ENCODE measurements at regions not wholly inside any gene's neighbourhood (a gene's known extent, or its start where the extent isn't known, plus 50 kb on each side); places are given as distances from the start of the nearest gene placed in this dataset.
"Not testable (repeated sequence)": the region's sequence is repeated elsewhere in the genome, so short reads cannot be mapped to it uniquely, and the experiment has no call there.

DNA sequence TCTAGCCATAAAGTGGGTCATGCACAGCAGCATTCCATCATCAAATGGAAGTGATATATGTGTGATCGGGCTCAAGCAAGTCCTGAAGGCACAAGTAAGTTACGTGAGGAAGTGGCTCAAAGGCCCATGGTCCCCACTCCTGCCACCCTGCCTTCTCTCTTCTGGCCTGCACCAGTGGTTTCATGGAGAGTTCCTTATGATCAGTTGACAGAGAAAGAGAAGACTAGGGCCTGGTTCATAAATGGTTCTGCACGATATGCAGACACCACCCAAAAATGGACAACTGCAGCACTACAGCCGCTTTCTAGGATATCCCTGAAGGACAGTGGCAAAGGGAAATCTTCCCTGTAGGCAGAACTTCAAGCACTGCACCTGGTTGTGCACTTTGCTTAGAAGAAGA lies 412.6 kb upstream of the SMIM21 start:
- DNase-seq: no peak

GRCh38 chr18:75839686-75840085 lies 412.2 kb upstream of the SMIM21 start:
- not testable (repeated sequence) for DNase-seq

- DNase-seq: no peak
These were observed 411.5 kb upstream of the SMIM21 start for GRCh38 chr18:75839041-75839440.

- no peak for DNase-seq
These were observed 409.8 kb upstream of the SMIM21 start for GRCh38 chr18:75837316-75837715.

GRCh38 chr18:75836516-75836915 lies 409.0 kb upstream of the SMIM21 start:
- DNase-seq: no peak

DNA sequence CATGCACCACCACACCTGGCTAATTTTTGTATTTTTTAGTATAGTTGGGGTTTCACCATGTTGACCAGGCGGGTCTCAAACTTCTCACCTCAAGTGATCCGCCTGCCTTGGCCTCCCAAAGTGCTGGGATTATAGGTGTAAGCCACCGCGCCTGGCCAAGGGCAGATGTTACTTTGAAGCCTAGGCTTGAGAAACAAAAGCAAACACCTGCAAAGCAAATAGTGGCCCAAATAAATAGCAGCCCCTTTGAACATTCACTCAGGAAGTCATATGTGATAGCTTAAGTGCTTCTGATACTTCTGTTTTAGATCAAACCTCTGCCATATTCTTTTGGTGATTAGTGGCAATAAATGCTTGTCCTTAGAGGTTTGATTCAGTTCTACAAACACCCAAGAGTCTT lies 404.5 kb upstream of the SMIM21 start:
- DNase-seq: no peak

- DNase-seq: no peak
These were observed 403.3 kb upstream of the SMIM21 start for GRCh38 chr18:75830828-75831227.

DNA sequence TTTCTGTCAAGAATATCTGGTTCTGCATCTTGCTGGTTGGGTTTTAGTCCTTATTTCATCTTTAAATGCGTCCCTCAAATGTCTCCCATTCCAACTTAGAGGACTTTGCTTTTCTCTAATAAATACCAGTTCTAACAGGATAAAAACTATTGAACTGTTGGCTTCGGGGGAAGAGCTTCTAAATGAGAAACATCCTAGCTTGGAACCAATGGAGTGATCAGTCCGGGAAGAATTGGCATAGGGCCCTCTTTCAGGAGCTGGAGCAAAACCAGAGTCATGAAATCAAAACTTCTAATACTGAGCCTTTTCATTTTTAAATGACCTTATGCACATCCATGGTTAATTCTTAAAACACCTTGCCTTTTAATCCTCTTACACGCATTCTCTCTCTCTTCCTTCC lies 401.6 kb upstream of the SMIM21 start:
- DNase-seq: no peak

GRCh38 chr18:75828379-75828778 lies 400.9 kb upstream of the SMIM21 start:
- DNase-seq: no peak

GRCh38 chr18:75827751-75828287 lies 400.3 kb upstream of the SMIM21 start:
- no peak for DNase-seq

DNA sequence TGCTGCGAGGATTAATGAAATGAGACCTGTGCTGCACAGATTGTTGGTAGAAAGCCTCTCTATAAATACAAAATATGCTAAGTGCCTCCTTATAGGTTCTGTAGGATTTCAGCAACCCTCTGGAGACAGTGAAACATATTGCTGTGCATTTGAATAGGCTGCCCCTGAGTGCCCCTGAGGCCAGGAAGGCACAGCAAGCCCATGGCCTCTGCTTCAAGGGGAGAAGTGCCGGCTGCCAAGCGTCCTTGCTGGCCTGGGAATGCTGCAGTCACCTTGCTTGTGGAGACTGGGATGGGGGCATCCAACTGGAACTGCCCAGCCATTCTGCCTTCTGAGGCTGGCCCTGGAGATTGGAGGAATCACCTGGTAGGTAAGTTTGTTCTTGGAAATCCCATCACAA lies 397.2 kb upstream of the SMIM21 start:
- no peak for DNase-seq

GRCh38 chr18:75823471-75823870 lies 396.0 kb upstream of the SMIM21 start:
- DNase-seq: no peak

DNA sequence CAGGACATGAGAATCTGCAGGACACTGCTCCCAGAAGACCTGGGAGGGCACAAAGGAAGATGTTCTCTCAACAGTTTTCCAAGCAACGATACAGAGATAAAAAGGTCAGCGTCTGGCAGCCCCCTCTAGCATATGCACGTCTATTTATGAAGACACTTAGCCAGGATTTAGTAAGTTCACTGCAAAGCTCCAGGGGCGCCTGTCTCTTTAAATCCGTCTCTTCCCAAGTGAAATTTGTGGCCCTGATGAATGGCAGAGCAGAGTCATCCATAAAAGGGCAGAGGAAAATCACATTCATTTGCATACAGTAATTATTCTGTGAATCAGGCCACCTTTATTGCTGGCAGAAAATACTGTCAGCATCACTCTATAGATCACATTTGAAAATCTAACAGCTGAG lies 390.9 kb upstream of the SMIM21 start:
- no peak for DNase-seq

DNA sequence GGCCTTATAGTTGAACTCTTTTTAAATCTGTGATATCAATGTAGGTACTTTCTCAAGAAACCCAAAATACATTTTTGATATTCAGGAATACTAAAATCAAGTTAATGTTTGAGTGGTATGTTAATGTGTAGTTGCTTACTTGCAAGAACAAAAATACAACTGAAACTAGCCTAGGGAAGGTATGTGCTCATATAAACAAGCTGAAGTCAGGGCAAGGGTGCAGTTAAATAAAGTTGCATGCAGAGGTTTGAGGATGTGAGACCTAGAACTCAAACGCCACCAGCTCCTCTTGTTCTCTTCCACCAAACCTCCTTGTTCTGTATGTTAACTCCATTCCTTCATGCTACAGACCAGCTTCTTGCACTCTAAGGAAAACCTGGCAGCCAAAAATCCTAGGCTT lies 388.3 kb upstream of the SMIM21 start:
- no peak for DNase-seq

GRCh38 chr18:75812761-75813160 lies 385.3 kb upstream of the SMIM21 start:
- no peak for DNase-seq

DNA sequence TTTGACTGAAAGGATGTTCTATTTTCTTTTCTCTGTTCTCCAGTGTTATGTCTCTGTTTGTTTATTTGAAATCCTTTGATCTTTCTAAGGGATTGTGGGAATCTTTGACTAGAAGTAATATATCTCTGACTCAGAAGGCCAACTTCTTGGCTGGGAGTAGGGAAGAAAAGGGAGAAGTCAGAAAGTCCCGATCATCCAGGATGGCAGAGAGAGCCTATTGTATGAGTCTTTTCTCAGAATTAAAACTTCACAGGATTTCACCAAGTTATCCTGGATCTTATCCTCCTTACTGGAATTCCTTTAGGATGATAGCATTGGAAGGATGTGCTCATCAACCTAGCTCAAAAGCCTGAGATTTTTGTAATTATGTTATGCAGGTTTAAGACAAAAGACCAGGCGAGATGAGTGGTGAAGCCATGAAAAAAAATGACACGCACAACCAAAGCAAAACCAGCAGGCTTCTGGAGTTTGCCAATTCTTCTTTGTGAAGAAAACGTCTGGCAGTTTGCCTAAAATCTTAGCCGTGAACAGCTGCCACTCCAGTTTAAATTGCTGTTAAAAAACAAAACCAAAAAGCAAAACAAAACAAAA lies 383.6 kb upstream of the SMIM21 start:
- DNase-seq: no peak

DNA sequence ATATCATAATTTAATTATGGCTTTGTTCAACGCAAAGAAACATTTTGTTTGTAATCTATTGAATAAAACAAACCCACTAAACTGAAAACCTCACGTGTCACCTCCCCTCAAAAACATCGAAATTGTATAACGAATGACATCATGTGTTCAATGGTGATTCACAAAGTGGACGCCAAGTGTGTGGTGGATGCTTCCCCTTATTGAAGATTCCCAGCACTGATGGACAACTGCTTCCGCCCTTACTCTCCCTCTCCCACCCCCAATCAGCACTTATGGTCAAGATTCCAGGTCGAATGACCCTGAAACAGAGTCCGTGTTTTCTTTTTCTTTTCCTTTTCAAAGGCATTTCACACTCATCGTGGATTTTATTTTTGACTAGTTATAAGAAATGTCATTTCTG lies 383.0 kb upstream of the SMIM21 start:
- no peak for DNase-seq

DNA sequence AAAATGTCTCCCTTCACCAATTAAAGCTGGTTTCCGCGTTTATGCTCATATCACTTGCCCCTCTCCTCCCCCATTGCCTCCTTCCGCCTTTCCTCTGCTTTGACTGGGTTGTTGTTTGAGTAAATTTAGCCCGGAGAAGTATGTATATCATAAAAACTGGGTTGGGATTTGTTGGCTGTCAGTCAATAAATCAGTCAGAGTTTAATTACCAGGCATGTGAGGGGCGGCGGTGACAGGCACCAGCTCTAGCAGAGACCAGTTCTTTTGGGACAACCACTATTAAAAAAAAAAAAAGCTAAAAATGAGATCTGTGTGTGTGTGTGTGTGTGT lies 382.4 kb upstream of the SMIM21 start:
- no peak for DNase-seq

- DNase-seq: no peak
These were observed 381.8 kb upstream of the SMIM21 start for GRCh38 chr18:75809151-75809925.

GRCh38 chr18:75805265-75805664 lies 377.8 kb upstream of the SMIM21 start:
- no peak for DNase-seq

GRCh38 chr18:75802681-75803080 lies 375.2 kb upstream of the SMIM21 start:
- no peak for DNase-seq

- no peak for DNase-seq
These were observed 373.7 kb upstream of the SMIM21 start for GRCh38 chr18:75801178-75801577.

GRCh38 chr18:75800331-75800648 lies 372.8 kb upstream of the SMIM21 start:
- DNase-seq: no peak

GRCh38 chr18:75799449-75800330 lies 372.2 kb upstream of the SMIM21 start:
- no peak for DNase-seq
